ENCODE measurements at regions not wholly inside any gene's neighbourhood (a gene's known extent, or its start where the extent isn't known, plus 50 kb on each side); places are given as distances from the start of the nearest gene placed in this dataset.

GRCh38 chr10:120365872-120366271 lies 91.2 kb upstream of the PLPP4 start:
- TF ChIP-seq CTCF (IDR thresholded peaks at IDR 0.05) (no peak), NFATC4 (CRISPR knock-in tag; IDR thresholded peaks at IDR 0.05) (no peak), ZNF512 (CRISPR knock-in tag; IDR thresholded peaks at IDR 0.05; ENCODE audit: borderline replicate concordance) (no peak), OVOL2 (CRISPR knock-in tag; IDR thresholded peaks at IDR 0.05; ENCODE audit: borderline replicate concordance) (no peak), FOXK1 (CRISPR knock-in tag; IDR thresholded peaks at IDR 0.05) (no peak), USF2 (CRISPR knock-in tag; IDR thresholded peaks at IDR 0.05) (no peak)
